CD4-positive, alpha-beta T cell treated with Interleukin-1 beta for 1 hour (primary cell): ENCODE measurements at regions not wholly inside any gene's neighbourhood (a gene's known extent, or its start where the extent isn't known, plus 50 kb on each side); places are given as distances from the start of the nearest gene placed in this dataset.

Source experiments
- DNase-seq, 2 donors: peaks; one replicate each; pipeline ENCODE4 v3.0.0-alpha.2; 2020 to 2022

DNA sequence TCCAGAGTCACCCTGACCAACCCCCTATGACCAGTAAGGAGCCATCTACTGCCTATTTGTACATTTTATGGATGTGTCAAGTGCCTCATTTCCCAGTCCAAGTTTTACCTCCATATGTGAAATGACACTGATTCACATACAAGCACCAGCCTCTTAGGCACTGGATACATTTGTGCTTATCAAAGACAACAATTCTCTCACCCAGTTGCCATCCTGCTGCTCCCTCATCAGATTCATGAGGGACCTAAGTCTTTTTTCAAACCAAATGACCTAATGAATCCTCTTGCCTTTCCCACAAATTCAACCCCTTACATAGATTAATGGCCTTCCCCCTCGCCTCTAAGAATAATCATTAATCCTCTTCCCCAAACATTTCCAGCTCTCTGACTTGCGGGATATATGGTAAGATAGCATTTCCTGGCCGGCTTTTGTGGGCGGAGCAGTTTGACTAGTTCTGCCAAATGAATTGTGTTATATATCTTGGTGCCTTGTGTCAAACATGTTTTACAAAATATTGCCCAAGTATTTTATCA, 233.9 kb downstream of the ARAP2 start:
- DNase-seq, result no peak

- no peak for DNase-seq
These were observed 232.9 kb downstream of the ARAP2 start for GRCh38 chr4:36011381-36011780.

- DNase-seq, result no peak
These were observed 231.8 kb downstream of the ARAP2 start for GRCh38 chr4:36012503-36012902.

DNA sequence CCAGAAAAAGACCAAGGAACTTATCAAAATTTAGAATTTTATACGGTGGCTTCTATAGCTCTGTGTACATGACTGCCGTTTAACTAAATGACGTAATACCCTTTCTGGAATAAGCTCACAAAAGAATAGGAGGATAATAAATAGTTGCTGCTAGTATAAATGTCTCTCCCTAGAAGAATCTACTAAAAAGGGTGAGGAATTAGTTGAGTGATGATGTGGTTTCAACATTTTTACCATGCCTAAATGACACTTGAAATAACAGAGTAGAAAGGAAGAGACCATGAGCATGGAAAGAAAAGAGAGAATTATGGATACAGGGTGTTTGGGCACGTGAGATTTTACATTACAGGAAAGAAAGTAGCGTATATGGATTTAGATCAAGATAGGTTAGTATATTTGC, 231.1 kb downstream of the ARAP2 start:
- no peak for DNase-seq
